HepG2 (cell line): ENCODE measurements at regions not wholly inside any gene's neighbourhood (a gene's known extent, or its start where the extent isn't known, plus 50 kb on each side); places are given as distances from the start of the nearest gene placed in this dataset.

Source experiments
- ATAC-seq: fragments of 200-7000 bp; cut with Tn5 transposase; 3 replicates; pipeline ENCODE4 v1.9.1; 2020; ENCODE audit warnings: mild to moderate bottlenecking, moderate library complexity
- BruUV-seq: library from RNA; stranded (reverse); fragments of 400-500 nt; replicated peaks from 2 replicates; lab custom pipeline; 2021; lab: Mats Ljungman, UMichigan
- CTCF ChIA-PET: fragments of 300-600 bp; formaldehyde crosslinking; extraction: SDS; loops from one replicate; lab custom pipeline; 2021; ENCODE audit warnings: low total read pairs, inconsistent platforms, low intra/inter-chr PET ratio; lab: Yijun Ruan, JAX
- POLR2A ChIA-PET: fragments of 350-600 bp; sonication (Branson Sonifier 250); formaldehyde crosslinking; loops from one replicate; lab custom pipeline; 2020; ENCODE audit warnings: antibody characterized with exemption, inconsistent platforms; lab: Yijun Ruan, JAX
- DNase-seq: peaks from one replicate; pipeline ENCODE4 v3.0.0-alpha.2; 2015; ENCODE audit warnings: low spot score
- FAIRE-seq: peaks from 3 replicates; lab custom pipeline; 2011; peaks lifted over from hg19 to GRCh38; lab: Jason Lieb, UNC
- H2AFZ ChIP-seq: one replicate; pipeline ENCODE4 v1.6.1; 2011; ENCODE audit warnings: low read length, inconsistent platforms
- H3K27ac ChIP-seq: fragments of 300-600 bp; 3 replicates; pipeline ENCODE4 v1.8.0; 2011; ENCODE audit warnings: mixed run types, mild to moderate bottlenecking, mixed read lengths, low read length, inconsistent platforms; ENCODE audit not compliant: insufficient read depth; ENCODE audit errors: extremely low read length
- H3K27me3 ChIP-seq, 2 experiments: fragments of 200-600 bp in 1 of 2; 2 replicates in 1 of 2; 3 replicates in 1 of 2; pipeline versions ENCODE4 v1.6.0 to v1.8.0; 2011; ENCODE audit warnings: low read length in 2 of 2, mild to moderate bottlenecking in 2 of 2, moderate library complexity in 2 of 2, inconsistent platforms in 1 of 2; ENCODE audit not compliant: insufficient read depth in 2 of 2, control insufficient read depth in 1 of 2
- H3K36me3 ChIP-seq, 2 experiments: fragments of 200-600 bp in 1 of 2; replicated peaks in 1 of 2; 2 replicates in 1 of 2; 3 replicates in 1 of 2; pipeline versions ENCODE4 v1.5.1 to v1.8.0; 2011; ENCODE audit warnings: low read length in 2 of 2, inconsistent platforms in 1 of 2; ENCODE audit not compliant: insufficient read depth in 2 of 2, control insufficient read depth in 1 of 2
- H3K4me1 ChIP-seq: 2 replicates; pipeline ENCODE4 v1.5.1; 2012; ENCODE audit warnings: low read length, inconsistent platforms; ENCODE audit not compliant: insufficient read depth
- H3K4me2 ChIP-seq: 2 replicates; pipeline ENCODE4 v1.6.0; 2011; ENCODE audit warnings: low read depth, low read length, inconsistent platforms
- H3K4me3 ChIP-seq, 3 experiments: fragments of 200-600 bp in 1 of 3; sonication (generic), shearing (Covaris generic) in 1 of 3; replicated peaks in 1 of 3; 2 replicates each; pipeline ENCODE4 v1.5.1; 2011 to 2016; ENCODE audit warnings: low read length in 3 of 3, inconsistent platforms in 2 of 3, low read depth in 2 of 3, mild to moderate bottlenecking in 2 of 3, control low read depth in 1 of 3, mixed read lengths in 1 of 3; ENCODE audit not compliant: insufficient read depth in 1 of 3
- H3K79me2 ChIP-seq: one replicate; pipeline ENCODE4 v1.6.1; 2011; ENCODE audit warnings: low read length, inconsistent platforms; ENCODE audit not compliant: insufficient read depth
- H3K9ac ChIP-seq: 2 replicates; pipeline ENCODE4 v1.6.0; 2011; ENCODE audit warnings: mild to moderate bottlenecking, low read depth, low read length, inconsistent platforms; ENCODE audit not compliant: insufficient read depth
- H3K9me3 ChIP-seq: 2 replicates; pipeline ENCODE4 v1.5.1; 2012; ENCODE audit warnings: mild to moderate bottlenecking, low read length
- H4K20me1 ChIP-seq: 2 replicates; pipeline ENCODE4 v1.6.0; 2011; ENCODE audit warnings: inconsistent platforms, mild to moderate bottlenecking, low read length, moderate library complexity; ENCODE audit not compliant: insufficient read depth
- ATF7 ChIP-seq, 2 experiments: fragments of 450-650 bp in 1 of 2; sonication (generic) in 1 of 2; formaldehyde crosslinking in 1 of 2; IDR thresholded peaks; 2 replicates each; pipeline versions ENCODE4 v1.4.0 to v1.6.1; 2016 to 2020; ENCODE audit warnings: antibody characterized with exemption in 1 of 2, mild to moderate bottlenecking in 1 of 2, missing genetic modification reagents in 1 of 2
- RXRB ChIP-seq: IDR thresholded peaks from 2 replicates; pipeline ENCODE4 v1.6.1; 2016; ENCODE audit warnings: borderline replicate concordance, missing genetic modification reagents, missing compliant biosample characterization
- ZSCAN25 ChIP-seq: sonication (generic); formaldehyde crosslinking; IDR thresholded peaks from 2 replicates; pipeline ENCODE4 v1.8.0; 2022; ENCODE audit warnings: mild to moderate bottlenecking, missing genetic modification reagents
- WGBS: methylation state at CpG from one replicate; pipeline ENCODE4 v1.1.6; 2017; ENCODE audit warnings: low lambda C conversion rate; 5-methylcytosine and 5-hydroxymethylcytosine counted together
- in situ Hi-C: cut with HindIII; loops from 2 replicates; pipeline ENCODE4 v1.10.0; 2017; ENCODE audit warnings: low pct_unique_long_range_greater_than_20kb; ENCODE audit not compliant: extremely low pct_ligation_motif_present
- intact Hi-C: fragments of 100-400 bp; cut with micrococcal nuclease; formaldehyde crosslinking; loops from one replicate; pipeline ENCODE4 v1.10.0; 2022; ENCODE audit not compliant: unreplicated experiment
- TF ChIP-seq, protein P1 (sequence below): sonication (generic); formaldehyde crosslinking; conservative IDR thresholded peaks from 2 replicates; pipeline ENCODE4 v1.4.0; 2020; ENCODE audit warnings: missing genetic modification reagents
- TF ChIP-seq, protein P2 (sequence below): sonication (generic); formaldehyde crosslinking; conservative IDR thresholded peaks from 2 replicates; pipeline ENCODE4 v1.4.0; 2020; ENCODE audit warnings: missing genetic modification reagents
- TF ChIP-seq, protein P3 (sequence below): sonication (generic); formaldehyde crosslinking; IDR thresholded peaks from 2 replicates; pipeline ENCODE4 v1.5.1; 2020; ENCODE audit warnings: mild to moderate bottlenecking, missing genetic modification reagents, borderline replicate concordance

DNA sequence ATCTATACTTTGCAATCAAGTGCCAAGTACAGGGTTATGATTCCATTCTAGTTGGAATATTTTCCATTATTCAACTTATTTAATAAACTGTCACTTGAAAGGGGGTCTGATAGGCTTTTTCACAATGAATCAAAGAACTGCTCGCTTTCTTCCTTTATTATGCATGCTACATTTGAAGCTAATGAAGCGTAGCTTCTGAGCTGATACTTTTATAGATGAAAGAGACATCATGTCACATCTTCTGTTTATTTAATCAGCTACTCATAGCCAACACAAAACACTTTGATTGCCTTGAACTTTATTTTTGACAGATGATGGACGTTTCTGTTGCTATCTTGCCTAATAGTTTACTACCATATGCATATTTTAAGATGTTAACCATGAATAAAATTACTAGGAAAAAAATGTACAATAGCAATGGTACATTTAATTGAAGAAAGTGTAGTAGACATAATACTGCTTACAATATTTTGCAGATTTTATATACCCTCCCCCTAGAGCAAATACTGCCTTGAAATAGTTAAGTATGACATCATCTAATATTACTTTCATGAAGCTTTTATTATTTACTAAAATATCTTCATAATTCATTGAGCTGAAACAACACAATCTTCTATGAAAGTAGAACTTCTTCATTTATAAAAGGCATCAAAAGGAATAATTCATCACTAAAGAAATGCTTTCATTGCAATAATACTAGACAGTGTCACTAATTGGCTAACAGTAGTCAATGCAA, 529.3 kb upstream of the TYRP1 start:
- Histone ChIP-seq H4K20me1 (no peaks in the 10 kb centered on the region), H2AFZ (no peak overlapping the region), H3K4me1 (no peaks in the 10 kb centered on the region), H3K9ac (no peak overlapping the region), H3K27me3 (no peaks in the 10 kb centered on the region), H3K36me3 (no peaks in the 10 kb centered on the region), H3K4me3 (no peak overlapping the region), H3K4me2 (no peak overlapping the region), H3K27ac (no peak overlapping the region)
- no TSS peak for BruUV-seq
- ATAC-seq (no peak), DNase-seq (no peak)
- 9% methylated on average over 3 of the region's 3 CpGs for WGBS
- in situ Hi-C loops = no loop called here
- TF ChIP-seq ATF7 (IDR thresholded peaks at IDR 0.05) = peak; percentile 93
- TF ChIP-seq ATF7 (CRISPR knock-in tag; IDR thresholded peaks at IDR 0.05) = no peak
- TF ChIP-seq, protein P1, sequence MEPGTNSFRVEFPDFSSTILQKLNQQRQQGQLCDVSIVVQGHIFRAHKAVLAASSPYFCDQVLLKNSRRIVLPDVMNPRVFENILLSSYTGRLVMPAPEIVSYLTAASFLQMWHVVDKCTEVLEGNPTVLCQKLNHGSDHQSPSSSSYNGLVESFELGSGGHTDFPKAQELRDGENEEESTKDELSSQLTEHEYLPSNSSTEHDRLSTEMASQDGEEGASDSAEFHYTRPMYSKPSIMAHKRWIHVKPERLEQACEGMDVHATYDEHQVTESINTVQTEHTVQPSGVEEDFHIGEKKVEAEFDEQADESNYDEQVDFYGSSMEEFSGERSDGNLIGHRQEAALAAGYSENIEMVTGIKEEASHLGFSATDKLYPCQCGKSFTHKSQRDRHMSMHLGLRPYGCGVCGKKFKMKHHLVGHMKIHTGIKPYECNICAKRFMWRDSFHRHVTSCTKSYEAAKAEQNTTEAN (CRISPR knock-in tag) = no peak
- TF ChIP-seq, all 625 proteins: peak for 1
- Histone ChIP-seq H3K9me3 (peaks cover 81% of the 10 kb centered on the region), H3K79me2 (no peaks in the 10 kb centered on the region)
- no peak for FAIRE-seq
- CTCF ChIA-PET = no interaction called here
- intact Hi-C loops = no loop called here
- POLR2A ChIA-PET = no interaction called here

DNA sequence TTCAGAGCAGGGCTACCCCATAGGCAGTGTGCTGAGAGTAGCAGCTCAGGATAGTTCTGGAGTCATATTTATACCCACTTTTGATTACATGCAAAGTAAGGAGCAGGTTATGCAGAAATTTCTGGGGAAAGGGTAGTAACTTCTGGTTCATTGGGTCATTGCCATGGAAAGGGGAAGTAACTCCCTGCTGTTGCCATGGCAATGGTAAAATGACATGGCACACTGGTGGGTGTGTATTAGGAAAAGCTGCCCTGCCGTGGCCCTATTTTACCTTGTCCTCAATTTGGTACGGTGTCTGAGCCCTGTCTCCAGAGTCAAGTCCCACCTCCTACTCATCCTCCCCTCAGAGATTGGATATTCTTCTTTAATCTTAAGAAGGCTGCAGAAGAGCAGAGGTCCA, 526.7 kb upstream of the TYRP1 start:
- Histone ChIP-seq H3K4me1 (no peaks in the 10 kb centered on the region), H3K4me2 (no peak overlapping the region), H3K9me3 (peaks cover 90% of the 10 kb centered on the region), H3K36me3 (no peaks in the 10 kb centered on the region), H3K4me3 (no peak overlapping the region), H3K27ac (no peak overlapping the region), H3K27me3 (no peaks in the 10 kb centered on the region), H3K9ac (no peak overlapping the region), H2AFZ (no peak overlapping the region), H3K79me2 (no peaks in the 10 kb centered on the region), H4K20me1 (no peaks in the 10 kb centered on the region)
- no TSS peak for BruUV-seq
- 6% methylated on average over 2 of the region's 2 CpGs for WGBS
- ChIA-PET CTCF (no interaction called here), POLR2A (no interaction called here)
- intact Hi-C loops = no loop called here
- TF ChIP-seq, protein P2, sequence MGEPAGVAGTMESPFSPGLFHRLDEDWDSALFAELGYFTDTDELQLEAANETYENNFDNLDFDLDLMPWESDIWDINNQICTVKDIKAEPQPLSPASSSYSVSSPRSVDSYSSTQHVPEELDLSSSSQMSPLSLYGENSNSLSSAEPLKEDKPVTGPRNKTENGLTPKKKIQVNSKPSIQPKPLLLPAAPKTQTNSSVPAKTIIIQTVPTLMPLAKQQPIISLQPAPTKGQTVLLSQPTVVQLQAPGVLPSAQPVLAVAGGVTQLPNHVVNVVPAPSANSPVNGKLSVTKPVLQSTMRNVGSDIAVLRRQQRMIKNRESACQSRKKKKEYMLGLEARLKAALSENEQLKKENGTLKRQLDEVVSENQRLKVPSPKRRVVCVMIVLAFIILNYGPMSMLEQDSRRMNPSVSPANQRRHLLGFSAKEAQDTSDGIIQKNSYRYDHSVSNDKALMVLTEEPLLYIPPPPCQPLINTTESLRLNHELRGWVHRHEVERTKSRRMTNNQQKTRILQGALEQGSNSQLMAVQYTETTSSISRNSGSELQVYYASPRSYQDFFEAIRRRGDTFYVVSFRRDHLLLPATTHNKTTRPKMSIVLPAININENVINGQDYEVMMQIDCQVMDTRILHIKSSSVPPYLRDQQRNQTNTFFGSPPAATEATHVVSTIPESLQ (CRISPR knock-in tag) = no peak
- no peak for TF ChIP-seq RXRB (CRISPR knock-in tag)
- TF ChIP-seq, protein P3, sequence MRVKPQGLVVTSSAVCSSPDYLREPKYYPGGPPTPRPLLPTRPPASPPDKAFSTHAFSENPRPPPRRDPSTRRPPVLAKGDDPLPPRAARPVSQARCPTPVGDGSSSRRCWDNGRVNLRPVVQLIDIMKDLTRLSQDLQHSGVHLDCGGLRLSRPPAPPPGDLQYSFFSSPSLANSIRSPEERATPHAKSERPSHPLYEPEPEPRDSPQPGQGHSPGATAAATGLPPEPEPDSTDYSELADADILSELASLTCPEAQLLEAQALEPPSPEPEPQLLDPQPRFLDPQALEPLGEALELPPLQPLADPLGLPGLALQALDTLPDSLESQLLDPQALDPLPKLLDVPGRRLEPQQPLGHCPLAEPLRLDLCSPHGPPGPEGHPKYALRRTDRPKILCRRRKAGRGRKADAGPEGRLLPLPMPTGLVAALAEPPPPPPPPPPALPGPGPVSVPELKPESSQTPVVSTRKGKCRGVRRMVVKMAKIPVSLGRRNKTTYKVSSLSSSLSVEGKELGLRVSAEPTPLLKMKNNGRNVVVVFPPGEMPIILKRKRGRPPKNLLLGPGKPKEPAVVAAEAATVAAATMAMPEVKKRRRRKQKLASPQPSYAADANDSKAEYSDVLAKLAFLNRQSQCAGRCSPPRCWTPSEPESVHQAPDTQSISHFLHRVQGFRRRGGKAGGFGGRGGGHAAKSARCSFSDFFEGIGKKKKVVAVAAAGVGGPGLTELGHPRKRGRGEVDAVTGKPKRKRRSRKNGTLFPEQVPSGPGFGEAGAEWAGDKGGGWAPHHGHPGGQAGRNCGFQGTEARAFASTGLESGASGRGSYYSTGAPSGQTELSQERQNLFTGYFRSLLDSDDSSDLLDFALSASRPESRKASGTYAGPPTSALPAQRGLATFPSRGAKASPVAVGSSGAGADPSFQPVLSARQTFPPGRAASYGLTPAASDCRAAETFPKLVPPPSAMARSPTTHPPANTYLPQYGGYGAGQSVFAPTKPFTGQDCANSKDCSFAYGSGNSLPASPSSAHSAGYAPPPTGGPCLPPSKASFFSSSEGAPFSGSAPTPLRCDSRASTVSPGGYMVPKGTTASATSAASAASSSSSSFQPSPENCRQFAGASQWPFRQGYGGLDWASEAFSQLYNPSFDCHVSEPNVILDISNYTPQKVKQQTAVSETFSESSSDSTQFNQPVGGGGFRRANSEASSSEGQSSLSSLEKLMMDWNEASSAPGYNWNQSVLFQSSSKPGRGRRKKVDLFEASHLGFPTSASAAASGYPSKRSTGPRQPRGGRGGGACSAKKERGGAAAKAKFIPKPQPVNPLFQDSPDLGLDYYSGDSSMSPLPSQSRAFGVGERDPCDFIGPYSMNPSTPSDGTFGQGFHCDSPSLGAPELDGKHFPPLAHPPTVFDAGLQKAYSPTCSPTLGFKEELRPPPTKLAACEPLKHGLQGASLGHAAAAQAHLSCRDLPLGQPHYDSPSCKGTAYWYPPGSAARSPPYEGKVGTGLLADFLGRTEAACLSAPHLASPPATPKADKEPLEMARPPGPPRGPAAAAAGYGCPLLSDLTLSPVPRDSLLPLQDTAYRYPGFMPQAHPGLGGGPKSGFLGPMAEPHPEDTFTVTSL = no peak
- TF ChIP-seq ZSCAN25 (CRISPR knock-in tag) = no peak
- no peak for FAIRE-seq
- ATAC-seq = no peak
- in situ Hi-C loops = no loop called here
- no peak for DNase-seq
